ENCODE measurements at regions not wholly inside any gene's neighbourhood (a gene's known extent, or its start where the extent isn't known, plus 50 kb on each side); places are given as distances from the start of the nearest gene placed in this dataset.

DNA sequence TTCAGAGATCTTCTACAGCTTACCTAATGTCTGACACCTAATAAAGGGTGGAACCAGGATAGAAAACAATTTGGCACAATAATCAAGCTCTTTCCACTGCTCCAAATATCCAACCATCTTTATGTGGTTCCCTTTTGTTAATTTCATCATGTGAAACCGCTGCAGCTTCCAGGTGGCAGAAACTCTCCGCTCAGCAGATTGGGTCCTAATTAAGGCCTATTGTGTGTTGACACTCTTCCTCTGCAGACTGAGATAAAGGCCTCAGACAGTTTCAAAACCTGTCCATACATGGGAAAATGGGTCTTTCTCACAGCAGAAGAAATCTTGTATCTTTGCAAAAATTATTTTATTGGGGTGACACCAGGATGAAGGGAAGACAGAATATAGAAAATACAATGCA lies 1002.4 kb upstream of the SEMA6D start:
- no peak for DNase-seq

DNA sequence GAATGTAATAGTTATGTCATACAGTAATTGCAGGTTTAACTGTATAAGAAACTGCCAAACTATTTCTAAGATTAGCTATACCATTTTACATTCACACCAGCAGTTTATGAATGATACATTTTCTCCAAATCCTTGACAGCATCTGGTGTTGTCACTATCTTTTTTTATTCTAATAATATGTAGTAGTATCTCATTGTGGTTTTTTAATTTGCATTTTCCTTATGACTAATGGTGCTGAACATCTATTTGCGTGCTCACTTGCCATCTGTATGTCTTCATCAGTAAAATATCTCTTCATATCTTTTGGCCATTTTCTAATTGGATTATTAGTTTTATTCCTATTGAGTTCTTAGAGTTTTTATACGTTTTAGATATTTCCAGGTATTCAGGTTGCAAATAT lies 994.0 kb upstream of the SEMA6D start:
- DNase-seq: no peak

DNA sequence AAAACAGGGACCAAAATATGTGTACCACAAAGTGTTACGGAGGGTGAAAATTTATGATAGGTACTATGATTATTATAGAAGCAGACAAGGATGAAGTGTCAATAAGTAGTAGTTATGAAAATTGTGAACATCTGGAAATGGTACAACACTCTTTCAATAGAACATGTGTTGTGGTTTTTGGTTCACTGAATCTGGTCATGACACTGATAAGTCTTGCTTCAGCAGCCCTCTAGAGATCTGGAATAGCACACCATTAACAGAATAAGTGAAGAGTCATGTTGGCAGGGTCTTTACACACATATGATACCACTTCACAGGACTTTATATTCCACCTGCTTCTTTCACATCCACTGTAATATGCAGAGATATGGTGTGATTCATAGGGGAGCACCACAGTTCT lies 985.2 kb upstream of the SEMA6D start:
- DNase-seq: no peak

DNA sequence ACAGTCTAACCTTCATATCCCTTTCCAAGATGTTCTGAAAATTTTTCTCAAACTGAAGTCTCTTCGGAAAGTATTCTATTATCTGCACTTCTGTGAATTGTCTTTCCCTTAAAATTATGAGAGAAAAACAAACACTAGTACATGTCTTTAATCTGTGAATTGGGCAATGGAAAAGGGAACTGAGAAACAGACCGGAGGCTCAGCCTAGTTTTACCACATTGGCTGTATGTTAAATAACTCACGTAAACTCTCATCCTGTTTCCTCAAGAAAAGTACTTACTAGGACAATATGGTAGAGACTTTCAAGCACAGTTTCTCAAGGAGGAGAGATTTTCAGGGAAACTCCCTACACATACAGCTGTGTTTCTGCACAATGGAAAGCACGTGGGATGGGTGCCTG lies 982.2 kb upstream of the SEMA6D start:
- no peak for DNase-seq

DNA sequence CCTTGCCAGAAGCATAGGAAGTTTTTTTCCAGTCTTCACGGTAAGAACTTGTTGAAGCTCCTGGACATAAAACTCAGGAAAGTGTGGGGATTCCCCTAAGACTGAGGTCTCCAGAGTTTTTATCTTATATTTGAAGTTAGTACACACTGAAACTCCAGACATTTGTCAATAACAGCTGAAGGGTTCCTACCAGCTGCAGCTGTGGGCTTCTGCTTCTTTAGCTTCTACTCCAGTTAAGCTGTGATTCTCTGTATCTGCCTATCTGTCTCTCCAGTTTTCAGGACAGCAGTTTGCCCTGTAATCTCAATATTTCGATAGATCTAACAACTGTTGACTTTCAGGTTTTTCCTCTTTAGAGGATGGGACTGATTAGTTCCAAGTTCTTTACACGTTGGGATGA lies 966.0 kb upstream of the SEMA6D start:
- DNase-seq: no peak

DNA sequence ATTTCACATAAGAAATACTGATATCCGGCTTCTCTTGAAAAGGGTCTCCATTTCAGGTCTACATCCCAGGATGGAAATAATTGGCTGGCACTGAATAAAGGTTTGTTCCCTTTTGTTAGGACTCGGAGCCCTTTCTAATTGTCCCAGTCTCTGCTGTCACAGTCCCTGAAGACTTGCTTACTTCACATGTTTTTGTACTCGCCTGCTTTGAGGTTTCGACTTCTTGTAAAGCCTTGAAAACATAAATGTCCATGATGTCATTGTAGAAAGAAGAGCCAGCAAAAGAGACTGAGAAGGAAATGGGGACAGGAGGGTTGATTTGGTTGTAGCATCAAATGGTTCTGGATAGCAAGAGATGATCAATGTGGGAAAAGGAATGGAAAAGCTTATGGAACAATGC lies 963.4 kb upstream of the SEMA6D start:
- DNase-seq: no peak

DNA sequence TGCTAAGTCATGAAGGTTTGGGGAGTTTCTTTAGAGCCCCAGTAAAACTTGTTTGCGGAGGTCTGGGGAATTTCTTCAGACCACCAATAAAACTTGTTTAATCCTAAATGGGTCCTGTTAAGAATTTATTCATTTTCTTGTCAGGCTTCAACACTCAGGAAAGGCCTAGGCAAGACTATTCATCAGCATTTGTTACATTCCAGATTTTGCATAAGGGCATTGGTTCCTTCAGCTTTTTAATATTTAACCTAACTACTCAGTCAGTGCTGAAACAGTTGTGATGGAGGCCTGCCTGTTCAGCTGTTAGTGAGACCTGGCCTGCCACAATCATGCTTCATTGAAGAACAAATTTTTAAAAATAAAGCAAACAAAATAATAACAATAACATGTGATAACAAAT lies 954.2 kb upstream of the SEMA6D start:
- no peak for DNase-seq

DNA sequence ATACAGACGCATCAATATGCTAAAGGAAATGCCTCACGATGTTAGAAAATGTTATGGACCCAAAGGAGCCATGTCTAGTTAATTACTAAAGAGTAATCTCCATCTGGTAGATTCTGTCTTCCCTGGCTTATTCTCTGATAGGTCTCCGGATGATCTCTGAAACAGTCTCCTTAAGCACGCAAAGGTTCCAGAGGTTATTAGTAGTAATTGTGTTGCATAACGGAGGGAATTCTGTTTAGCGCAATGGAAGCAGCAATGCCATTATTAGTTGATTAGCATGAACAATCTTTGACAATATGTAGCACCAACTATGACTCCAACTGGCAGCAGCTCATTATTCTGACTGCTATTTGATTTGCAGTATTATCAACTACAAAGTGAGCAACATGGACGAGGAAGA lies 952.5 kb upstream of the SEMA6D start:
- no peak for DNase-seq

DNA sequence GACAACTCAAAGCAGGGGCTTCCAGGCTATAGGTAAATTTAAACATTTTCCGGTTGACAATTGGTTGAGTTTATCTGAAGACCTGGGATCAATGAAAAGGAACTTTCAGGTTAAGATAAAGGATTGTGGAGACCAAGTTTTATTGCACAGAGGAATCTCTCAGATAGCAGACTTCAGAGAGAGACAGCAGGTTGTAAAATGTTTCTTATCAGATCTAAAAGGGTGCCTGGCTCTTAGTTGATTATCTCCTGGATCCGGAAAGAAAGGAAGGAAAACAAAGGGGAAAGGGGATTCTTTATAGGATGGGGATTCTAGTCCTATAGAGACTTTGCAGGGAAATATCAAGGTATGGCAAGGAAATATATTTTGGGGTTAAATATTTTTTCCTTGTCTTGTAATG lies 951.3 kb upstream of the SEMA6D start:
- no peak for DNase-seq

DNA sequence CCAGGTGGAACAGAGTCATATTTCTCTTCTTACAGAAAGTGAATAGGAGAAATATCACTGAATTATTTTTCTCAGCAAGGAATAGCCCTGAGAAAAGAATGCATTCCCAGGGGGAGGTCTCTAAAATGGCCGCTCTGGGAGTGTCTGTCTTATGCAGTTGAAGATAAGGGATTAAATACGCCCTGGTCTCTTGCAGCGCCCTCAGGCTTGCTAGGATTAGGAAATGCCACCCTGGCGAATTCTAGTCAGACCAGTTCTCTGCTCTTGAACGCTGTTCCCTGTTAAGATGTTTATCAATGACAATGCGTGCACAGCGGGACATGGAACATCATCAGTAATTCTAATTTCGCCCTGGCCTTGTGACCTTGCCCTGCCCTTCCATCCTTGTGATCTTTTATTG lies 949.0 kb upstream of the SEMA6D start:
- DNase-seq: no peak

DNA sequence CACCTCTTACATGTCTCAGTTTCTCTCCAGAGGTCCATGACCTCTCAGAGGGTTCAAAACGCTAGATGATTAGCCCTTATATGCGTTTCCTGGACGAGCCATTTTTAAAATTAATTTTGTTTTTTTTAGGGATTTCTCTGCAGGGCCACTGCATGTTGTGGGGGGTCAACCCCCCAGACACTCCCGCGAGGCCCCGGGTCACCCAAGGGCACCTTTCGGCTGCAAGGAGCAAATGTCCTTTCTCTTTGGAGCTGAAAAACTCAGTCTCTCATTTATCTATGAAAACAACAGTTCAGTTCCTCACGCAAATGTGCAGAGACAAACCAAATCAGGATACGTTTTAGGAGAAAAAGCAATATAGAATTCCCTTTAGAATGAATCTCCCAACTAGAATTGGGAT lies 944.3 kb upstream of the SEMA6D start:
- DNase-seq: no peak

DNA sequence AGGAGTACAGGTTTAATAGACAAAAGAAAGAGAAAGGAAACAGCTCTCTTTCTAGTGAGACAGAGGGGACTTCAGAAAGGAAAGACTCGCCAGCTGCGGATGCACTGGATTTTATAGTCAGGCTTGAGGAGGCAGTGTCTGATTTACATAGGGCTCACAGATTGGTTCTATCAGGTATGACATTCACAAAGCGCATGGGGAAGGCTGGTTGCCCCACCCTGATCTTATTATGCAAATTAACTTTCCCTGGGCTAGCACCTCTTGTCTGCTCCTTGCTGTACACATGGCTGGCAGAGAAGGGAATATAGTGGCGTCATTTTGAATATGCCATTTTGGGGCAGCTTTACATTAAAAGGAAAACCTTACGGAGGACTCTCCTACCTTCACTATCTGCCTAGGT lies 938.4 kb upstream of the SEMA6D start:
- DNase-seq: no peak

DNA sequence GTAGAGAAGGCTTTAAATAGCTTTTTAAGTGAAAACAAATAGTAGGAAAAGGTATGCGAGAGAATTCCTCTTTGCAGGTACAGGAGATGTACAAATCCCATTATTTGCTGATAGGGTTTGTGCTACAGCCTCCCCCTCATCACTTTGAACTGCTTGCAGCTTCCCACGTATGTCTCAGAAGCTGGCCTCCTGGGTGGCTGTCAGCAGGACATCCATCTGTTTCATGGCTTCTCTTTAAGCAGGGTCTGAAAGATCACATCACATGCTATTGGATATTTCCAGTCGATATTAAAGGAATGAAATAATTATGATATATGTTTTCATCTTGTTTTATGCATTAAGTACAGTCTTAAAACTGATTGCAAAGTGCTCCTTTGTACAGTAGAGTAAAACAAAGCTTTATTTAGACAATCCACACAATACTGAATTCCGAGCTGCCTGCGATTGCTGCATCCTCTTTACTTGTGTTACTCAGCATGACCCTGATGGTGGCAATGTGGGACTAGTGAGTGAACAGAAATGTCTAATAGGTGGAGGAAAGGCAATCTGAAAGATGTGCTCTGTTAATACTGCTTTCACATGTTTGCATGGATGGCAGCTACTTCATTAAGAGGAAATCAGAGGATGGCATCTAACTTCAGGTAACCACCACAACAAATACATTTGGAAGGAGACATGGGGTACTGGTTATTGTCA lies 930.6 kb upstream of the SEMA6D start:
- peak in 1 of 14 donors; percentile 34 for DNase-seq

DNA sequence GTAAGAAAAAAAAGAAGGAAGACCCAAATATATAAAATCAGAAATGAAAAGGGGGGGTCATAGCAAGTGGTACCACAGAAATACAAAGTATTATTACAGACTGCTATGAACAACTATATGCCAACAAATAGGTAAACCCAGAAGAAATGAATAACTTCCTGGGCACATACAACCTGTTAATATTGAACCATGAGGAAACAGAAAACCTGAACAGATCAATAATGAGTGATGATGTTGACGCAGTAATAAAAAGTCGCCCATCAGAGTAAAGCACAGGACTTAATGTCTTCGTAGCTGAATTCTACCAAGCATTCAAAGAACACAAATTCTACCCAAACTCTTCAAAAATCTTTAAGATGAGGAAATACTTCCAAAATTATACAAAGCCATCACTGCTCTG lies 921.6 kb upstream of the SEMA6D start:
- no peak for DNase-seq

DNA sequence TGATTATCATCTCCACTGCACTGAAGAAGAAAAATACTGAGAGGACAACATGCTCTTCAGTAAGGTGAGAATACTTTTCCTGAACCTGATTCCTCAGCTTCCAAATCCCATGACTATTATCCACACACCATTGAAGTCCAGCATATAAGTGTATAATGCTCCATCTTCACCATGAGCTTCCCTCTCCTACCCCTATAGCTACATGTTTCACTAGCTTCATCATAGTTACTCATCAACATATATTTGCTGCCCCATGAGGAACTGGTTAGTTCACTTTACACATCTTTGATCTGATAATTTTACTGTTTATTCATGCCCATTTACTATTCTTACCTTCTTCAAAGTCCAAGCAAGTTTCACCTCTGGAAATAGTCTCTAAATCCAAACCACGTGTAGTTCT lies 908.5 kb upstream of the SEMA6D start:
- no peak for DNase-seq

DNA sequence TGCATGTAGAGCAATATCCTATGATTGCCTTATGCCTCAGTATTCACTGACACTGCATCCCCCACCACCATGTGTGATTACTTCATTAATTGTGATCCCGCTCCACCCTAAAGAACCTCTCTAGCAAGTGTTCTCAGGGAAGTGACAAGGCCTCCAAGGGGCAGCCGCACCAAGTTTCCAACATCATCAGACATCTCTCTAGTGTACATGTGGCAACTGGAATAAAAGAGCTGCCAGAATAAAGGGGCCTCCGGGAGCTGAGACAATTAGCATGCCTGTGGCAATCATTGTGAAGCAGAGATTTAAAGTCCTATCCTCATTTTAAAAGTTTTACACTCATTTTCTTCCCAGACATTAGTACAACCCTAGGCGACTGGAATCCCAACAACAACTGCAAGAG lies 902.1 kb upstream of the SEMA6D start:
- no peak for DNase-seq

DNA sequence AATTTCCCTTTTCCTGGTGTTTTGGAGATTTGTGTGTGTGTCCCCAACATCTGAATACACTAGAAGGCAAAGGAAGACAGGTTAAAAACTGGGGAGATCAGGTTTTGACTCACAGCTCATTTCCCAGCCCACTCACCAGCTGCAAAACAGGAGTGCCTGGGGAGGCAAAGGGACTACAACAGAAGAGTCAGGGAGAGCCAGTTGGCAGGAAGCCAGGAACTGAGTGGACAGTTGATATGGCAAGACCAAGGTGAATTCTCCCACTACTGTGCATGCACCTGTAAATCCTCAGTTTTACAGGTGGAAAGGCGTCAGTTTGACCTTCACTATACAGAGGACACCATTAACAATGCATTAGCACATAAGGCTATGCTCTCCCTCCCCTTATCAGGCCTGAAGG lies 901.5 kb upstream of the SEMA6D start:
- DNase-seq: no peak

DNA sequence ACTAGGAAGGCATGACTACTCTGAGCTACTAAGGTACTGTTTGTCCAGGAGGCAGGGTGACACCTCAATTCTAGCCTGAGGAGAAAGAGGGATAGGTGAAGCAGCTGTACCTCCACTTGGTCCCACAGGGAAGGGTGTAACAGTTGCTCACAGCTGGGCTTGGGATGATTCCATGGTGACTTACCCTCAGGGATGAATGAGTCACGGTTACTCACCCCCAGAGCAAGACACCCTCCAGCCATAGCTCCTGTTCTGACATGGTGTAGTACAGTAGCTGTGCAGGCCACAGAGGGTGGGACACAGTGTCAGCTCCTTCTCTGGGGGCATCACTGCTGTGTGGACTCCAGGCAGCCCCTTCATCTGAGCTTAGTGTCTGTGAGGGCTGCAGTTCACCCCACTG lies 868.6 kb upstream of the SEMA6D start:
- no peak for DNase-seq

DNA sequence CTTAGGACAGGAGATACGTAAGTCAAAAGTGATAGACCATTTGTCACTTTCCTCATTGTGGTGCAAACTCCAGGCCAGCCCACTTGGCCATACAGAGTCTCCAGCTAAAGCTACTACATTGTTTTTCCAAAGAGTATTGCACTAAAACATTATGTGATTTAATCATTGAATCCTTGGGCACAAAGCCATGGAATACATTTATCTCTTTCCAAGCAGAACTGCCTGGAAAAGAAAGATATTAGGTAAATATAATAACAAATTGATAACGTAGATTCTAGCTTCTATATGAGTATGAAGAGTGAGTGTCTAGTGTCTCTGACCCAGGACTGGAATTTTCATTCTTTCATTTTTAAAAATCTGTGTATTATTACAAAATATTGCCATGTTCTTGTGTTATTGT lies 863.7 kb upstream of the SEMA6D start:
- DNase-seq: no peak

DNA sequence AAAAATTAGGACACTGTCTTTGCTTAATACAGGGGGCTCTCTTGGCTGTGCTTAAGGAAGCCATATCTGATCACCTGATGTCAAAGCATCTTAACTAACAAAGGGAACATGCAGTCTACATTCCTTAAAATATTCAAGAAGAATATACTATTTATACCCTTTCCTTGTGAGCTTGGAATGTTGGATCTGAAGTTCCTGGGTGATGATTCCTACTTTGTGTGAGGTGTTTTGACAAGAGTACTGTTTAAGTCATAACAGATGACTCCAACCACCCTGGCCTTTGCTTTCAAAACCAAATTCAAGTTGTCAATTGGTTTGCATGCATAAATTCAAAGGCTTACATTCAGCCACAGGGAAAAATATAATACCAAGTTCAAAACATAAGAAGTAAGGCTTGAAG lies 862.7 kb upstream of the SEMA6D start:
- no peak for DNase-seq

DNA sequence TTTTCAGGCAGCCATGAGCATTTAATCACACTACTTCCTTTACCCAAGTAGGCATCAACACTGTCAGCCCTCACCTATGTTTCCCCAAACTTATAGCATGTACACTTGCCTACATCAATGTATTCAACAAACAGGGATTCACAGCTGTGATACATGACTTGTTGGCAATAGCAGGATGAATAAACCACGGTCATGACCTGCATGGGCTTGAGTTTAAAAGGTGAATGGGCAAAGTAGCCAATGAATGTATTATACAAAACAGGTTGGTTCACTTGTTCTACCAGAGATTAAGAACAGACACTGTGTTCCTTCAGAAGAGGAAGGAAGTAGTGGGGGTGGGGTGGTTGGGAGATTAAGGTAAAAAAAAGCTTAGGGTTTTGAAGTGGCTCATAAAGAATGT lies 861.9 kb upstream of the SEMA6D start:
- no peak for DNase-seq

DNA sequence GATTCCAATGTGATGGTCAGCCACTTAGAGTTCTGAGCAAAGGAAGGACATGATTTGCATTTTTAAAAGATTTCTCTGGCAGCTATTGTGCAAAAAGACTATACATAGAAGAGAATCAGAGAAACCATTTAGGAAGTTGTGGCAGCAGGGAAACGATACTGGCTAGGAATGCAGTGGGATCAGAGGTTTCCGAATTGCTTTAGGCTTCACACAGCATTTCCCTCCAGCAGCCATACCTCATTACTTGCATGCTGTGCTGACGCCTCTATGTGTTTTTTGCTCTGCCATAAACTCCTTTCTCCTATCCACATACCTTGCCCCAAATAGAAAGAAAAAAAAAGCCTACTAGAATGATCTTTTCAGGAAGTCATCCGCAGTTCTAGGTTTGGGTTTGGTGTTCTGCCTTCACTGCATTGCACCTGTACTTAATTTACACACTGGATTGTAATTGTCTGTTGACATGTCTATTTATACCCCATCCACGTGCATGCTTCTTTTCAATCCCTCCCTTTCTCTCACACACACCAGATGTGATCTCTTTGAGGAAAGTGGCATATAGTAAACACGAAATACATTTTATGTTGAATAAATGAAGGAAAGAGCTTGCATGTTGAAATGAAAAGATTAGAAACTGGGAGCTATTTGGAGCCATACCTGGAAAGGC lies 860.3 kb upstream of the SEMA6D start:
- no peak for DNase-seq

DNA sequence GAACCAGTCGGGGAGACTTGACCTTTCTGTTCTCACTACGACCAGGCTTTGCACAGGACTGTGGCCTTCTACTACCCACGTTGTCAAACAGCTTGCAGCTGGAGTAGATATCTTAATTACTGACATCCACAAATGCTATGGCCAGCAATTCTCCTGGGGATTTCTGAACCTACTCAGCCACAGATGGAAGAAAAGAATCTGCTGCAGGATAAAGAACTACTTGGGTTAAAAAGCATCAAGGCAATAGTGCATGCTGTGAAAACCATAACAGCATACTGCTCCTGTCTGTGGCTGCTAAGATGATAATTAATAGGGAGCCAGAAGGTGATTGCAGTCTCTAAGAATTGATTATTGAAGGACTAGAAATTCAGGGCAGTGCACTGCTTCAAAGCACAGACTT lies 859.2 kb upstream of the SEMA6D start:
- no peak for DNase-seq

DNA sequence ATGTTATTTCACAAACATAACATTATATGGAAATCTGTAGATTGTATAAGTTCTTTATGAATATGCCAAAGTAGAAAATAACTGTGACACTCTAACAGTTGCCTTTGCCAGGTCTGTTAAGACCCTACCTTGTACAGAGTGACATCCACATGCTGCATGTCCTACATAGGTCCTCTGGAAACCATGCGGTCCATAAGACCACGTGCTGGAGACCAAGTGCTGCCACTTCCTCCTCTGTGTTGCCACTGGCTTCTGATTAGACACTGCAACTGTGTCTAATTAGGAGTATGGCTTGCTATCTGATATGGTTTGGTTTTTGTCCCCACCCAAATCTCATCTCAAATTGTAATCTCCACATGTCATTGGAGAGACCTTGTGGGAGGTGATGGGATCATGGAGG lies 855.5 kb upstream of the SEMA6D start:
- no peak for DNase-seq

DNA sequence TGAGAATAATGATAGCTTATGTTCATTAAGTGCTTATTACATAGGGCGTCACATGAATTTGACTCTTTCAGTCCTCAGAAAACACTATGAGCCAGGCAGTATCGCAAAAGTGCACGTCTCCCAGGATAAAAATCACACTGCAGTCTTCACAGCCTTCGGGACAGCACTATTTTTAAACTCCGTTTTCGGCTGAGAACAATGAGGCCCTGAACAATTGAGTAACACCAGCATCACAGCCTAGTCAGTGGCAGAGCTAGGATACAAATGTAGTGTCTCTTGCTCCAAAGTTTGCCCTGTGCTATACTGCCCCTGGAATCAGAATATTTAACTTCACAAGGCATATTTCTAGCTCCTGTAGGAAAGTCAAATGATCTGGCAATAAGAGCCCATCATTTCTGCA lies 852.1 kb upstream of the SEMA6D start:
- no peak for DNase-seq
